IgD-negative memory B cell (primary cell): ENCODE measurements at regions not wholly inside any gene's neighbourhood (a gene's known extent, or its start where the extent isn't known, plus 50 kb on each side); places are given as distances from the start of the nearest gene placed in this dataset.

Source experiments
- H3K27ac Mint-ChIP-seq, 3 donors: one replicate each; pipeline ENCODE4 v1.8.0; 2020 to 2022; ENCODE audit warnings: mild to moderate bottlenecking in 3 of 3, mixed read lengths in 3 of 3, moderate library complexity in 1 of 3
- H3K27me3 Mint-ChIP-seq: one replicate; pipeline ENCODE4 v1.8.0; 2021; ENCODE audit warnings: mixed read lengths
- H3K36me3 Mint-ChIP-seq: one replicate; pipeline ENCODE4 v1.8.0; 2020; ENCODE audit warnings: mild to moderate bottlenecking, mixed read lengths
- H3K4me1 Mint-ChIP-seq, 3 donors: one replicate each; pipeline ENCODE4 v1.8.0; 2020 to 2022; ENCODE audit warnings: mixed read lengths in 3 of 3, mild to moderate bottlenecking in 1 of 3
- H3K4me3 Mint-ChIP-seq, 4 donors: one replicate each; pipeline ENCODE4 v1.8.0; 2020 to 2022; ENCODE audit warnings: mild to moderate bottlenecking in 4 of 4, mixed read lengths in 4 of 4, moderate library complexity in 3 of 4
- H3K9me3 Mint-ChIP-seq, 3 donors: one replicate each; pipeline ENCODE4 v1.8.0; 2020 to 2021; ENCODE audit warnings: mixed read lengths in 3 of 3, mild to moderate bottlenecking in 1 of 3

DNA sequence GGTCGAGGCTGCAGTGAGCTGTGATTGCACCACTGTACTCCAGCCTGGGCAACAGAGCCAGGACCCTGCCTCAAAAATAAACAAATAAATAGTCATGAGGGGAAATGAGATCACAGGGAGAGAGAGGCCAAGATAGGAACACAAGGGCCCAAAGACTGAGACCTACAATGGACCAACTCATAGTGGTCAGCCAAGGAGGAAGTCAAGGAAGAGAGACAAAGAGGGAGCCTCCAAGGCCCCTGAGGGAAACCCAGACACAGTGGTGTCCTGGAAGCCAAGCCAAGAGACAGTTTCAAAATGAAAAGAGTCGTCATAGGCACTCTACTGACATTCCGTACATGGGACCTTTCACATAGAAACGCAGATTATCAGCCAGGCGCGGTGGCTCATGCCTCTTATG, 153.3 kb downstream of the BCOR start:
- H3K9me3 Mint-ChIP-seq: peaks cover 0 to 2% (median 0%) of the 10 kb centered on the region in 3 donors
- H3K4me1 Mint-ChIP-seq: no peaks in the 10 kb centered on the region
- H3K27me3 Mint-ChIP-seq: peaks cover 8% of the 10 kb centered on the region
- H3K36me3 Mint-ChIP-seq: peaks cover 2% of the 10 kb centered on the region
- H3K27ac Mint-ChIP-seq: peak overlapping the region in 1 of 3 donors; percentile 77
- no peak overlapping the region for H3K4me3 Mint-ChIP-seq

DNA sequence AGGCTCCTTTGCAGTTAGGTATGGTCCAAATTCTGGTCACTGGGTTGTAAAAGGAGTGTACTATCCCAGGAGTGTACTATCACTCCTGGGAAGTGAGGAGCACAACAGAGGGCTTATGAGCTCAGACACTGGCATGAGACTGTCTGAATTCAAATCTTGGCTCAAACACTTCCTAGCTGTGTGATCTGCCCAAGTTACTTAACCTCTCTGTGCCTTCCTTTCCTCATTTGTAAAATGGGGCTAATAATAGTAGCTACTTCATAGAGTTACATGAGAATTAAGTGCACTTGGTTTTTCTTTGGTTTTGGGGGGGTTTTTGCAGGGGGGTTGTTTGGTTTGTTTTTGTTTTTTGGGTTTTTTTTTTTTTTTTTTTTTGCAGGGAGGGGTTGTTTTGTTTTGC, 152.0 kb downstream of the BCOR start:
- Mint-ChIP-seq H3K4me3 (no peak overlapping the region), H3K4me1 (peaks cover 0 to 3% (median 0%) of the 10 kb centered on the region in 3 donors), H3K27me3 (peaks cover 8% of the 10 kb centered on the region), H3K36me3 (peaks cover 2% of the 10 kb centered on the region), H3K27ac (no peak overlapping the region), H3K9me3 (peaks cover 0 to 4% (median 0%) of the 10 kb centered on the region in 3 donors)

DNA sequence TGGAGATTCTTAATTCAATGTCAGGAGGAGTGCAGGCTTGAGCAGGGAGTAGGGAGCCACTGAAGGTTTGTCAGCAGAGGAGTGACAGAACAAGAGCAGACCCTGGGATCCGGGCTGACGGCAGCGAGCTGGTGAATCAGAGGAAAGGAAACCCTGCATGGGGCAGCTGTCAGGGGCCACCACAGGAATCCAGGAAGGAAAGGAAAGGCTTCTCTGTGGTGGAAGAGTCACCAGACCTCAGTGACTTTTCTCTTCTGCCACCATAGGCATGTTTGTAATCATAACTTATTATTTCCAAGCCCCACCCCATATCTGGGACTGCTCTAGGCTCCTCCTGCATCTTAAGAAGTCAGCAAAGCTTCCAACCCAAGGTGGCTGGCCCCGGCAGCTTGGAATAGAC, 150.9 kb downstream of the BCOR start:
- H3K4me3 Mint-ChIP-seq: no peak overlapping the region
- H3K9me3 Mint-ChIP-seq: peaks cover 0 to 4% (median 2%) of the 10 kb centered on the region in 3 donors
- peaks cover 8% of the 10 kb centered on the region for H3K27me3 Mint-ChIP-seq
- H3K27ac Mint-ChIP-seq: no peak overlapping the region
- H3K36me3 Mint-ChIP-seq: peaks cover 2% of the 10 kb centered on the region
- H3K4me1 Mint-ChIP-seq: peaks cover 0 to 3% (median 0%) of the 10 kb centered on the region in 3 donors

DNA sequence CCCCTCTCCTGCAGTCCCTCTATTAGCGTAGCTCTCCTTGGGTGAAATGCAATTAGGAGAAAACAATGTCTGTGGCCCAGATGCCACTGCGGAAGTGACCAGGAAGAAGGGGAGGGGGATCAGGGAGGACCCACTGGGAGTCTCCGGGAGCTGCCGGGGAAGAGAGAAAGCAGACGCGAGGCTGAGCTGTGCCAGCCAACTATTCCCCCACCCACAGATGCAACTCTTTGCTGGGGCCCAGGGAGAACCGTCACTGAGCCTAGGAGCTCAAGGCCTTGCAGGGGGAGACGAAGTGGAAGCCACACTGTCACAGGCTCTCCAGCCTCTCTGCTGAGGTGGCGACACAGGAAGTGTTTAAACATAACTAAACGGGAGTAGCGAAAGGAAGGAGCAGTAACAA, 149.2 kb downstream of the BCOR start:
- H3K4me1 Mint-ChIP-seq: peaks cover 0 to 3% (median 0%) of the 10 kb centered on the region in 3 donors
- H3K9me3 Mint-ChIP-seq: peaks cover 0 to 2% (median 2%) of the 10 kb centered on the region in 3 donors
- H3K36me3 Mint-ChIP-seq: no peaks in the 10 kb centered on the region
- H3K27ac Mint-ChIP-seq: no peak overlapping the region
- no peak overlapping the region for H3K4me3 Mint-ChIP-seq
- H3K27me3 Mint-ChIP-seq: peaks cover 4% of the 10 kb centered on the region

DNA sequence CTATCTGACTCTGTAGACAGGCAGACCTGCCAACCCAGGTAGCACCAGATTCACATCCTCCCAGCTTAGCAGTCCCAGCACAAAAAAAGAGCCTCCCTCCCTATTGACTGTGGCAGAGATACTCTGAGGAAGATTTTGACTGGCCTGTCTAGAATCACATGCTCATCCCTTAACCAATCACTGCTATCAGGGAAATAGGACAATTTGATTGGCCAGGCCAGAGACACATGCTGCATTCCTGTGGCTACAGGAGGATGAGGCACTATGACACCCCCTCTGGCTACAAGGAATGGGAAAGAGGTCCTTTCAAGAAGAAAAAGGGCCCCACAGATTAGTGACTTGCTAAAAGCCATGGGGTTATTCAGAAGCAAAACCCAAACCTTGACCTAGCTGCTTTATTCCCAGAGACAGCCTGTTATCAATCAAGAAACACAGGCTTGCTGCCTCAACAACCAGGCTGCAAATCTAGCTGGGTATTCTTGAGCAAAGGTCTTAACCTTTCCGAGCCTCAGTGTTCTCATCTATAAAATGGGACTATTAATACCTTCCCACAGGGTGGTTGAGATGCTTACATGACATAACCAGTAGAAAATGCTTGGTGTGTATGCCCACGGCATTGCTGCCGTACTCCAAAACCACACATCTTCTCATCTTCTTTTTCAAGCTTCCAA, 147.6 kb downstream of the BCOR start:
- Mint-ChIP-seq H3K36me3 (no peaks in the 10 kb centered on the region), H3K9me3 (peaks cover 0 to 2% (median 2%) of the 10 kb centered on the region in 3 donors), H3K4me1 (peaks cover 0 to 4% (median 0%) of the 10 kb centered on the region in 3 donors), H3K4me3 (no peak overlapping the region), H3K27ac (no peak overlapping the region), H3K27me3 (no peaks in the 10 kb centered on the region)

DNA sequence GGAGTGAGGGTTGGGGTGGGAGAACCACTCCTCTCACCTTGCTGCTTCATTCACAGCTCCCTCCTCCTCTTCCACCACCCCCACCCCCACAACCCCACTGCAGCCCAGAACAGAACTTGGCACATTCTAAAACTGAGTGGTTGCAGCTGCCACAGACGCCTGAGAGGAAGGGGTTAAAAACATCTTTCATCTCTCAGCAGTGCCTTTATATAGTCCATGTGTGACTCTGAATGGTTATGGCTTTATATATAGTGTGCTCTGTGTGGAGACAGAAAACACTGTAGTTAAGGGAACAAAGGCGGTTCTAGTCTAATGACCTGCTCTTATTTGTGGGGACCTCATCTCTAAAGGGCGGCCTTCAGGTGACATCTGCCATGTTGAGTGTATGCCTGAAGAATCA, 144.8 kb downstream of the BCOR start:
- H3K9me3 Mint-ChIP-seq: peaks cover 0 to 2% (median 2%) of the 10 kb centered on the region in 3 donors
- H3K4me1 Mint-ChIP-seq: peaks cover 0 to 5% (median 2%) of the 10 kb centered on the region in 3 donors
- H3K27me3 Mint-ChIP-seq: peaks cover 5% of the 10 kb centered on the region
- no peaks in the 10 kb centered on the region for H3K36me3 Mint-ChIP-seq
- H3K27ac Mint-ChIP-seq: no peak overlapping the region
- no peak overlapping the region for H3K4me3 Mint-ChIP-seq

DNA sequence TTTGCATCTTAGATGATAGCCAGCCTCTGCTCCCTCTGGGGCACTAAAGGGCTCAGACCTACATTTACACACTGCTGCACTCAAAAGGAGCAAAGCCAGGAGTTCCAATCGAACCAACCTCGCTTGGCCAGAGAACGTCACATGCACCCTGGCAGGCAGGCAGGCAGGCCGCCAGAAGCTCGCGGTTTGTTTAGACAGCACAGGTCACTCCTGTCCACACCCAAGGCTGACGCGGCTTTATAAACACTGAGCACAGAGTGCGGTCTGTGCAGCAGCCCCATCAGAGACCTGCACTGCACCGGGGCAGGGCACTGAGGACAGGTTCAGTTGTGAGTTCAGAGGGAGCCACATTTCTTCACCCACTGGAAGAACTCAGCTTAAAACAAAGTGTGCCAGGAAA, 143.9 kb downstream of the BCOR start:
- H3K27ac Mint-ChIP-seq: no peak overlapping the region
- peaks cover 0 to 5% (median 2%) of the 10 kb centered on the region in 3 donors for H3K4me1 Mint-ChIP-seq
- H3K27me3 Mint-ChIP-seq: peaks cover 5% of the 10 kb centered on the region
- H3K36me3 Mint-ChIP-seq: no peaks in the 10 kb centered on the region
- H3K4me3 Mint-ChIP-seq: no peak overlapping the region
- peaks cover 0 to 2% (median 2%) of the 10 kb centered on the region in 3 donors for H3K9me3 Mint-ChIP-seq

GRCh38 chrX:39954851-39955250, 142.9 kb downstream of the BCOR start:
- H3K9me3 Mint-ChIP-seq: peaks cover 0 to 2% (median 2%) of the 10 kb centered on the region in 3 donors
- no peaks in the 10 kb centered on the region for H3K36me3 Mint-ChIP-seq
- peaks cover 0 to 2% (median 2%) of the 10 kb centered on the region in 3 donors for H3K4me1 Mint-ChIP-seq
- no peak overlapping the region for H3K4me3 Mint-ChIP-seq
- H3K27ac Mint-ChIP-seq: no peak overlapping the region
- H3K27me3 Mint-ChIP-seq: peaks cover 5% of the 10 kb centered on the region

DNA sequence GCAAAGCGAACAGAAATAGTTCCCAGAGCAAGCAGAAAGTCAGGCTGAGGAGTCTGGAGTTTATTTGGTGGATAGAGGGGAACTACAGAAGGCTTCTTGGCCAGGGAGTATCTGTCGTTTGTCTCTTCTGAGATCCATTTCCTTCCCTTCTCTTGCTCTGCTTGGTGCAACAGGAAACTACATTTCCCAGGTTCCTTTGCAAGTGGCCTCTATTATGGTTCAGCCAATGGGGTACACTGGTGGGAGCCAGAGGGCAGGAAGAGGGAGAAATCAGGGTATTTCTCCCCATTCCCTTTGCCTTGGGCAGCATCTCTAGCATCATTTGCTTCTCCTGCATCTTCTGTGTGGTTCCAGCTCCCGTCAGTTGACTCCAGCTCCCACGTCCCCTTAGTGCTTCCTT, 142.1 kb downstream of the BCOR start:
- H3K27ac Mint-ChIP-seq: no peak overlapping the region
- H3K4me1 Mint-ChIP-seq: peaks cover 0 to 2% (median 2%) of the 10 kb centered on the region in 3 donors
- peaks cover 6% of the 10 kb centered on the region for H3K27me3 Mint-ChIP-seq
- peaks cover 0 to 2% (median 0%) of the 10 kb centered on the region in 3 donors for H3K9me3 Mint-ChIP-seq
- H3K36me3 Mint-ChIP-seq: no peaks in the 10 kb centered on the region
- H3K4me3 Mint-ChIP-seq: no peak overlapping the region

GRCh38 chrX:39956803-39957394, 140.9 kb downstream of the BCOR start:
- H3K9me3 Mint-ChIP-seq: no peaks in the 10 kb centered on the region

DNA sequence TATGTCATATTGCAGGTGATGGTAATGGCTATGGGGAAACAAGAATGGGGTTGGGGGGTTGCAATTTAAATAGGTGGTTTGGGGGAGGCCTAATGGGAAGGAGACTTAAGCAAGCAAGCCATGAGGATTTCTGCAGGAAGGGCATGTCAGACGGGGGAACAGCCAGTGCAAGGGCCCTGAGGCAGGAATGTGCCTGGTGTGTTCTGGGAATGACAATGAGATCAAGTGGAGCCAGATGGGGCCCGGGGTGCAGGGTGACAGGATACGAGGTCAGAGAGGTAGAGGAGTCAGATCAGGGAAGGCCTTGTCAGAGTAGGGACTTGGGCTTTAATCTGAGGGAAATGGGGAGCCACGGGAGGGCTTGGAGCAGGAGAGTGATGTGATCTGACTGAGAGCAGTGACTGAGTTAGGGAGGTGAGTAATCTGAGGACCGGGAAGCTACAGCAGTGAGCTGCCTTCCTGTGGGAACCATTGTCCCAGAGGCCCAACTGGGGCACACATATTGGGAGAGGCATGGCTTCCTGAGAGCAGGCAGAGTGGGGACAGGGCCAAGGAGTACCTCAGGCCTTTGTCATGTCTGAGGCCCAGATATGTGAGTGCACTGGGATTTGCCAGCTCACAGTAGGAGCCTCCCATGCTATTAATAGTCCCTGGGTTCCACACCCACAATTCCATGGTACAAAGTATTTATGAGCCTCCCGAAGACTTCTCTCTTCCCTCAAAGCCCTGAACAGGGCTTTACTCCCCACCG, 139.8 kb downstream of the BCOR start:
- Mint-ChIP-seq H3K27me3 (peaks cover 6% of the 10 kb centered on the region), H3K4me3 (no peak overlapping the region), H3K27ac (no peak overlapping the region), H3K36me3 (no peaks in the 10 kb centered on the region), H3K9me3 (no peaks in the 10 kb centered on the region), H3K4me1 (peaks cover 0 to 2% (median 2%) of the 10 kb centered on the region in 3 donors)

More at GRCh38 chrX:39956803-39957394, 140.9 kb downstream of the BCOR start:
- Mint-ChIP-seq H3K27ac (peak overlapping the region in 1 of 3 donors; percentile 57), H3K27me3 (peaks cover 6% of the 10 kb centered on the region), H3K36me3 (no peaks in the 10 kb centered on the region), H3K4me3 (no peak overlapping the region), H3K4me1 (peaks cover 0 to 2% (median 2%) of the 10 kb centered on the region in 3 donors)

GRCh38 chrX:39958850-39959249, 138.9 kb downstream of the BCOR start:
- no peaks in the 10 kb centered on the region for H3K9me3 Mint-ChIP-seq
- no peaks in the 10 kb centered on the region for H3K36me3 Mint-ChIP-seq
- peaks cover 10% of the 10 kb centered on the region for H3K27me3 Mint-ChIP-seq
- H3K4me3 Mint-ChIP-seq: no peak overlapping the region
- no peak overlapping the region for H3K27ac Mint-ChIP-seq
- H3K4me1 Mint-ChIP-seq: peaks cover 0 to 2% (median 2%) of the 10 kb centered on the region in 3 donors

GRCh38 chrX:39960219-39960618, 137.5 kb downstream of the BCOR start:
- no peak overlapping the region for H3K4me3 Mint-ChIP-seq
- H3K9me3 Mint-ChIP-seq: peaks cover 0 to 2% (median 0%) of the 10 kb centered on the region in 3 donors
- H3K36me3 Mint-ChIP-seq: no peaks in the 10 kb centered on the region
- H3K4me1 Mint-ChIP-seq: peaks cover 0 to 2% (median under 1%) of the 10 kb centered on the region in 3 donors
- no peak overlapping the region for H3K27ac Mint-ChIP-seq
- H3K27me3 Mint-ChIP-seq: peaks cover 10% of the 10 kb centered on the region

DNA sequence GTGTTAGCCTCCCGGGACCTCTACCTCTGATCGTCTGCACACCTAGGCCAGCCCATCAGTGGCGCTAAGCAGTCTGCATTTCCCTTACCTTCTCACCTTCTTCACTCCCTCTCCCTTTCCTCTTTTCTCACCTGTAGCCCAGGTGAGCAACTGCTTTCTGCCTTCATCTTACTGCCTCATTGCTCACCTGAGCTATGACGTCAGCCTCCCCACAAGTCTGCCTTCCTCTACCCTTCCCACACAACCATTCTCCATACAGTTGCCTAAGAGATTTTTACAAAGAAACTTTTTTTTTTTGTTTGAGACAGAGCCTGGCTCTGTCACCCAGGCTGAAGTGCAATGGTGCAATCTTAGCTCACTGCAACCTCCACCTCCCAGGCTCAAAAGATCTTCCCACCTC, 136.3 kb downstream of the BCOR start:
- Mint-ChIP-seq H3K9me3 (peaks cover 0 to 7% (median 0%) of the 10 kb centered on the region in 3 donors), H3K27ac (no peak overlapping the region), H3K4me1 (peaks cover 0 to 2% (median 0%) of the 10 kb centered on the region in 3 donors), H3K27me3 (peaks cover 7% of the 10 kb centered on the region), H3K36me3 (no peaks in the 10 kb centered on the region), H3K4me3 (no peak overlapping the region)

GRCh38 chrX:39965051-39965573, 132.6 kb downstream of the BCOR start:
- H3K36me3 Mint-ChIP-seq: no peaks in the 10 kb centered on the region
- H3K9me3 Mint-ChIP-seq: peaks cover 0 to 7% (median 0%) of the 10 kb centered on the region in 3 donors
- H3K4me3 Mint-ChIP-seq: no peak overlapping the region
- H3K27me3 Mint-ChIP-seq: peaks cover 22% of the 10 kb centered on the region
- no peak overlapping the region for H3K27ac Mint-ChIP-seq
- no peaks in the 10 kb centered on the region for H3K4me1 Mint-ChIP-seq
